ENCODE measurements at regions not wholly inside any gene's neighbourhood (a gene's known extent, or its start where the extent isn't known, plus 50 kb on each side); places are given as distances from the start of the nearest gene placed in this dataset.

DNA sequence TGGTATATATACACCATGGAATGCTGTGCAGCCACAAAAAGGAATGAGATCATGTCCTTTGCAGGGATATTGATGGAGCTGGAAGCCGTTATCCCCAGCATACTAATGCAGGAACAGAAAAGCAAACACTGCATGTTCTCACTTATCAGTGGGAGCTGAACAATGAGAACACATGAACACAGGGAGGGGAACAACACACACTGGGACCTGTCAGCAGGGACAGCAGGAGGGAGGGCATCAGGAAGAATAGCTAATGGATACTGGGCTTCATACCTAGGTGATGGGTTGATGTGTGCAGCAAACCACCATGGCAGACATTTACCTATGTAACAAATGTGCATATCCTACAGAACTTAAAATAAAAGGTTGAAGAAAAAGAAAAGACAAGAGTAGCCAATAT is 81.1 kb upstream of the ADAD1 start:
- no peak overlapping the region for H3K4me3 ChIP-seq
- H3K36me3 ChIP-seq, result peaks cover 0 to 75% (median 35%) of the 10 kb centered on the region in 6 donors
- no peak overlapping the region for H3K27ac ChIP-seq
- H3K27me3 ChIP-seq (replicated peaks in 1 of 7), result no peaks in the 10 kb centered on the region
- intact Hi-C loops (cut with DNase I; ENCODE audit: low total_unique reads), result no loop called here
- WGBS, 5 donors, result 91 to 97% (median 97%) methylated on average over 1 of the region's 1 CpG
- TF ChIP-seq POLR2A (IDR thresholded peaks at IDR 0.05), result no peak
- TF ChIP-seq, protein P1, sequence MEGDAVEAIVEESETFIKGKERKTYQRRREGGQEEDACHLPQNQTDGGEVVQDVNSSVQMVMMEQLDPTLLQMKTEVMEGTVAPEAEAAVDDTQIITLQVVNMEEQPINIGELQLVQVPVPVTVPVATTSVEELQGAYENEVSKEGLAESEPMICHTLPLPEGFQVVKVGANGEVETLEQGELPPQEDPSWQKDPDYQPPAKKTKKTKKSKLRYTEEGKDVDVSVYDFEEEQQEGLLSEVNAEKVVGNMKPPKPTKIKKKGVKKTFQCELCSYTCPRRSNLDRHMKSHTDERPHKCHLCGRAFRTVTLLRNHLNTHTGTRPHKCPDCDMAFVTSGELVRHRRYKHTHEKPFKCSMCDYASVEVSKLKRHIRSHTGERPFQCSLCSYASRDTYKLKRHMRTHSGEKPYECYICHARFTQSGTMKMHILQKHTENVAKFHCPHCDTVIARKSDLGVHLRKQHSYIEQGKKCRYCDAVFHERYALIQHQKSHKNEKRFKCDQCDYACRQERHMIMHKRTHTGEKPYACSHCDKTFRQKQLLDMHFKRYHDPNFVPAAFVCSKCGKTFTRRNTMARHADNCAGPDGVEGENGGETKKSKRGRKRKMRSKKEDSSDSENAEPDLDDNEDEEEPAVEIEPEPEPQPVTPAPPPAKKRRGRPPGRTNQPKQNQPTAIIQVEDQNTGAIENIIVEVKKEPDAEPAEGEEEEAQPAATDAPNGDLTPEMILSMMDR (IDR thresholded peaks at IDR 0.05 in 8 of 11, conservative IDR thresholded peaks at IDR 0.05 in 3 of 11), result no peak
- no peak for TF ChIP-seq POLR2AphosphoS5 (IDR thresholded peaks at IDR 0.05)
- no peaks in the 10 kb centered on the region for H3K4me1 ChIP-seq
- no peaks in the 10 kb centered on the region for H3K9me3 ChIP-seq
- DNase-seq, result no peak

DNA sequence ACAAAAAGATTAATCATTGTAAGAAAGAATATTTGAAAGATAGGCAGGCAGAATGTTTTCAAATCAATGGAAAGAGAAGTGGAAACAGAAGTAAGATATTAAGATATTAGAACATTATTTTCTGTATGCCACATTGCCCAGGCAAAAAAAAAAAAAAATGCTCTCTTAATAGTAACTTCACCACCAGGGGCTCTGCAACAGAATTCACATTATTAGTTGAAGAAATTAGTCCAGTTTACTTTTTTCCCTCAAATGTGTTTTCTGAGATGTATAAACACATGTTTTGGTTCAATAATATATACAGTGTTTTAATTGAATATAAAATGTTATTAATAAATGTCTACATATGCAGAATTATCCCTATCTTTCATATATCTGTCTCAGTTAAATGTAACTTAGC is 78.0 kb upstream of the ADAD1 start:
- H3K36me3 ChIP-seq, result peaks cover 0 to 75% (median 28%) of the 10 kb centered on the region in 6 donors
- no peaks in the 10 kb centered on the region for H3K9me3 ChIP-seq
- DNase-seq, result no peak
- H3K27ac ChIP-seq, result no peak overlapping the region
- intact Hi-C loops (cut with DNase I; ENCODE audit: low total_unique reads), result no loop called here
- no peaks in the 10 kb centered on the region for H3K4me1 ChIP-seq
- TF ChIP-seq POLR2AphosphoS5 (IDR thresholded peaks at IDR 0.05) (no peak), POLR2A (IDR thresholded peaks at IDR 0.05) (no peak)
- TF ChIP-seq, protein P1 (IDR thresholded peaks at IDR 0.05 in 8 of 11, conservative IDR thresholded peaks at IDR 0.05 in 3 of 11), result no peak
- H3K27me3 ChIP-seq (replicated peaks in 1 of 7), result no peaks in the 10 kb centered on the region
- H3K4me3 ChIP-seq, result no peak overlapping the region

DNA sequence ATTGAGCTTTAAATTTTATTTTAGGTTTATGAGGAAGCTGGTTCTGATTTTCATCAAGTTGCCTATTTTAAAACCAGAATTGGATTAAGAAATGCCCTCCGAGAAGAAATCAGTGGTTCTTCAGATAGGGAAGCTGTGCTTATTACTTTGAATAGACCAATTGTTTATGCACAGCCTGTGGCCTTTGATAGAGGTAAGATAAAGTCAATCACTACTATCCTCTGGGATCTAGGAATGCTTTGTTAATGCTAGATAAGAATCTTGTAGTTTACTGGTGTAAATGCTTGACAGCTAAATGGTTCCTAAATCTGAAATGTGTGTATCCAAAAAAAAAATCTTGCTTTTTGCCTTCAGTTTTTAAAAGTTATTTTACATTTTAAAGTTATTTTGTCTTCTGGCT is 73.0 kb upstream of the ADAD1 start:
- TF ChIP-seq POLR2AphosphoS5 (IDR thresholded peaks at IDR 0.05) (no peak), POLR2A (IDR thresholded peaks at IDR 0.05) (no peak)
- TF ChIP-seq, protein P1 (IDR thresholded peaks at IDR 0.05 in 8 of 11, conservative IDR thresholded peaks at IDR 0.05 in 3 of 11), result no peak
- intact Hi-C loops (cut with DNase I; ENCODE audit: low total_unique reads), result no loop called here
- Histone ChIP-seq H3K9me3 (no peaks in the 10 kb centered on the region), H3K4me1 (peaks cover 0 to 8% (median 0%) of the 10 kb centered on the region in 6 donors), H3K4me3 (no peak overlapping the region), H3K27ac (no peak overlapping the region), H3K27me3 (replicated peaks in 1 of 7) (no peaks in the 10 kb centered on the region), H3K36me3 (peaks cover 0 to 99% (median 46%) of the 10 kb centered on the region in 6 donors)
- no peak for DNase-seq
- 63 to 87% (median 76%) methylated on average over 1 of the region's 1 CpG for WGBS, 5 donors

DNA sequence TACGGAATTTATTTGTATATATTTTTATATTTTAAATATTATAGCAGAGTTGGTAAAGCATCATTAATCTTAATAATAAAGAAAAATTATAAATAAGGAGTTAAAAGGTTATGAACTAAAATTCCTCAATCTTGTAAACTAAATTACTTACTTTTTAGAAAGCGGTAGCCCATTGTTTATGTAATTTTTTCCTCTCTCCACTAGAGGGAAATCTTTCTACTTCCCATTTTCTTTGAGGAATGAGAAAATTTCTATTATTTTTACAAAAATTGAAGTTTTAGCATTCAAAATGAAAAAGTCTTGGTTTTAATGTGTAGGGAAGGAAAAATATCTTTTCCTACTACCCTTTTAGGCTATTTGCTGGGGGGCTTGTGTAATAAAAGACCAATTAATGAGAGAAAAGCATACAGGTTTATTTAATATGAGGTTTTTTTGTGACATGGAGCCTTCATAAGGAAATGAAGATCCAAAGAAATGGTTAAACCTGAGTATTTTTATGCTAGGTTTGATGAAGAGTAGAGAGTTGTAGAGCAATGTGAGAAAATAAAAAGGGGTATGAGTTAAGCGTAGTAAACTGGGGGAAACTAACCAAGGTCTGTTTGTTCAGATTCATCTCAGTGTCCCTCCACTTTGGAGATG is 68.7 kb upstream of the ADAD1 start:
- 79 to 85% (median 83%) methylated on average over 3 of the region's 3 CpGs for WGBS, 5 donors
- no peak for TF ChIP-seq POLR2A (IDR thresholded peaks at IDR 0.05)
- TF ChIP-seq, protein P1 (IDR thresholded peaks at IDR 0.05 in 8 of 11, conservative IDR thresholded peaks at IDR 0.05 in 3 of 11), result peak in 6 of 11 experiments; percentile 32 to 53 (median 46)

More for the DNA sequence above, 68.7 kb upstream of the ADAD1 start:
- intact Hi-C loops (cut with DNase I; ENCODE audit: low total_unique reads), result no loop called here
- Histone ChIP-seq H3K9me3 (no peaks in the 10 kb centered on the region), H3K27me3 (replicated peaks in 1 of 7) (no peaks in the 10 kb centered on the region), H3K4me1 (peaks cover 0 to 8% (median 0%) of the 10 kb centered on the region in 6 donors), H3K27ac (no peak overlapping the region), H3K4me3 (no peak overlapping the region), H3K36me3 (peaks cover 0 to 99% (median 36%) of the 10 kb centered on the region in 6 donors)
- DNase-seq, result no peak

All from spleen (tissue), 11 donors.